ENCODE measurements at regions not wholly inside any gene's neighbourhood (a gene's known extent, or its start where the extent isn't known, plus 50 kb on each side); places are given as distances from the start of the nearest gene placed in this dataset.
A peak's percentile ranks its signal among the peaks of the same experiment; 100 is the strongest.

DNA sequence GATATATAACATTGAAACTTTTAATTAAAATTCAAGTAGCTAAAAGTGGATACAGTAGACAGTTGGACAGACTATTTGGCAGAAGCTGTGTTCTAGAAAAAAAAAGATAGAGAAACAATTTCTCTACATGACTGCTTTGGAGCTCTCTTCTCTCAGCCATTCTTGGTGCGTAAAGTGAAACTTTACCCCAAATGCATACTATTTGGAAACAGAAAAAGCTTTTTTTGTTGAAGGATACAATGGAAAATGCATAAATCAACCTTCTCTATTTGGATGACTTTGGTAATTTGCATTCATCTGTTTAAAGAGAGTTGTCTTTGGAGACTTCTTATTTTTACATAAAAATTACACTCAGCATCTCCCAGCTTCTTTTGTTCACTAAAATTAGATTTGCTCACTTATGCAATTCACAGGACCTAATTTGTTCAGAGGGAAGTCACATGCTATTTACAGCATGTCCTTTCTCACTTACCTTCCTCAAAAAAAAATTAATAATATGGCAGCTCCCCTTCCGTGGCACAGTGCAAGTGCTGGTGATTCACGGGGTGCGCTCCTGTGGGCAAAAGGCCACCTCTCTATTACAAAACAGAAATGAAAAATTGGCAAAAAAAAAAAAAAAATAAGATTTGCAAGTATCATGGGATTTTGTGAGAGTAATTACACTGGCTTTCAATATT lies 498.9 kb downstream of the RERGL start:
- no peak for DNase-seq (ENCODE audit: low spot score)
- H3K27ac Mint-ChIP-seq (ENCODE audit: unreplicated experiment), result no peak overlapping the region
- no peaks in the 10 kb centered on the region for H3K4me1 Mint-ChIP-seq (ENCODE audit: low read depth)
- no peak overlapping the region for H3K4me3 Mint-ChIP-seq (ENCODE audit: unreplicated experiment)
- H3K9me3 Mint-ChIP-seq (ENCODE audit: low read depth), result no peaks in the 10 kb centered on the region
- no peaks in the 10 kb centered on the region for H3K27me3 Mint-ChIP-seq (ENCODE audit: low read depth)
- TF ChIP-seq, protein P1, sequence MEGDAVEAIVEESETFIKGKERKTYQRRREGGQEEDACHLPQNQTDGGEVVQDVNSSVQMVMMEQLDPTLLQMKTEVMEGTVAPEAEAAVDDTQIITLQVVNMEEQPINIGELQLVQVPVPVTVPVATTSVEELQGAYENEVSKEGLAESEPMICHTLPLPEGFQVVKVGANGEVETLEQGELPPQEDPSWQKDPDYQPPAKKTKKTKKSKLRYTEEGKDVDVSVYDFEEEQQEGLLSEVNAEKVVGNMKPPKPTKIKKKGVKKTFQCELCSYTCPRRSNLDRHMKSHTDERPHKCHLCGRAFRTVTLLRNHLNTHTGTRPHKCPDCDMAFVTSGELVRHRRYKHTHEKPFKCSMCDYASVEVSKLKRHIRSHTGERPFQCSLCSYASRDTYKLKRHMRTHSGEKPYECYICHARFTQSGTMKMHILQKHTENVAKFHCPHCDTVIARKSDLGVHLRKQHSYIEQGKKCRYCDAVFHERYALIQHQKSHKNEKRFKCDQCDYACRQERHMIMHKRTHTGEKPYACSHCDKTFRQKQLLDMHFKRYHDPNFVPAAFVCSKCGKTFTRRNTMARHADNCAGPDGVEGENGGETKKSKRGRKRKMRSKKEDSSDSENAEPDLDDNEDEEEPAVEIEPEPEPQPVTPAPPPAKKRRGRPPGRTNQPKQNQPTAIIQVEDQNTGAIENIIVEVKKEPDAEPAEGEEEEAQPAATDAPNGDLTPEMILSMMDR (IDR thresholded peaks at IDR 0.05), result no peak
- H3K36me3 Mint-ChIP-seq (ENCODE audit: low read depth), result no peaks in the 10 kb centered on the region

DNA sequence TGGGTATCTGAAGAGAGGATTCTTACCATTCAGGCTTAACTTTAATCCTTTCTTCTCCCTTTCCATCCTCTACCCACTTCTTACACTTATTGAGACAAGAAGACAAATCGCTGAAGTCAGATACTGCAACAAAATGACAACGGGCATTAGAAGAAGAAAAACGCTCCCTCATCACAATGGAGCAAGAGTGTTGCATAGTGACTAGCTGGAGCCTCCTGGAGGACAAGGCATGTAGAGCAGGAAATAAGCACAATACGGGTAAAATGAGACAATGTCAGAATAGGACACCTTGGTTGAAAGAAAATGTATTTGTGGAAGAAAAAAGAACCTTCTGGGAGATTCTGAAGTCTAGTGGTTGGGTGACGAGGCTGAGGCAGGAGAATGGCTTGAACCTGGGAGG lies 501.0 kb downstream of the RERGL start:
- no peak overlapping the region for H3K27ac Mint-ChIP-seq (ENCODE audit: unreplicated experiment)
- H3K4me3 Mint-ChIP-seq (ENCODE audit: unreplicated experiment), result no peak overlapping the region
- DNase-seq (ENCODE audit: low spot score), result no peak
- H3K4me1 Mint-ChIP-seq (ENCODE audit: low read depth), result no peaks in the 10 kb centered on the region
- H3K27me3 Mint-ChIP-seq (ENCODE audit: low read depth), result no peaks in the 10 kb centered on the region
- TF ChIP-seq, protein P1 (IDR thresholded peaks at IDR 0.05), result peak; percentile 62
- no peaks in the 10 kb centered on the region for H3K9me3 Mint-ChIP-seq (ENCODE audit: low read depth)
- no peaks in the 10 kb centered on the region for H3K36me3 Mint-ChIP-seq (ENCODE audit: low read depth)

DNA sequence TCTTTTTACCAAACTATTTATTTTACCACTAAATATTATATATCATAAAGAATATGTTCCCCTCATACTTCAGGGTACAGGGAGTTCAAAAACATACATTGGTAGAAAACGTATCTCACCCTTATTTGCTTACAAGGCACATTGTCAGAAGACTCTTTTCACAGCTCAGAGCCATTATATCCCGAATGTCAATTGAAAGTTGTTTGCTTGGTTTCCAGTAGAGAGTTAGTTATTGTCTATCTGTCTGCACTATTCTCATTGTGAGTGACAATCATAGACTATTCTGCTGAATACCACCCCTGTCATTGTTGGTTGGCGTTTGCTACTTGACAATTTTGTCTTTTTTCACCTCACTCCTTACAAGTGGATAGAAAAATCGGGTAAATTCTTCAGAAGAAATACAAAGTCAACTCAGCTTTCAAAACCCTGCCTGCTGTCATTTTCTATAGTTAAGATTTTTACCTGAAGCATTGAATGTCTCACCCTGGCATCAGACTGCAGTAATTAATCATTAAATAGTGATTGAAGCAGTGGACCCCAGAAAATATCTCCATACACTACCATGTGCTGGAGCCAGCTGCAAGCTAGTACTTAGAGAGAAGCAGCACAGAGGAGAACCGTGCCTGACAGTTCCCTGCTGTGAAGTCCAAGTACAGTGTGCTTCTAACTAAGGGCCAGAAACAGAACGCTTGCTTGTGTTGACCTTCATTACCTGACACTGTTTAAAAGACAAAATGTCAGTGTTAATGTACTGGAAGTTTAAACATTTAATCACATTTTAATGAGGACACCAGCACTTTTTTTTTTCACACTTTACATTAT lies 510.6 kb downstream of the RERGL start:
- Mint-ChIP-seq H3K36me3 (ENCODE audit: low read depth) (no peaks in the 10 kb centered on the region), H3K27me3 (ENCODE audit: low read depth) (peaks cover 4% of the 10 kb centered on the region), H3K4me1 (ENCODE audit: low read depth) (no peaks in the 10 kb centered on the region), H3K4me3 (ENCODE audit: unreplicated experiment) (no peak overlapping the region), H3K27ac (ENCODE audit: unreplicated experiment) (no peak overlapping the region), H3K9me3 (ENCODE audit: low read depth) (no peaks in the 10 kb centered on the region)
- TF ChIP-seq, protein P1 (IDR thresholded peaks at IDR 0.05), result no peak
- DNase-seq (ENCODE audit: low spot score), result no peak

DNA sequence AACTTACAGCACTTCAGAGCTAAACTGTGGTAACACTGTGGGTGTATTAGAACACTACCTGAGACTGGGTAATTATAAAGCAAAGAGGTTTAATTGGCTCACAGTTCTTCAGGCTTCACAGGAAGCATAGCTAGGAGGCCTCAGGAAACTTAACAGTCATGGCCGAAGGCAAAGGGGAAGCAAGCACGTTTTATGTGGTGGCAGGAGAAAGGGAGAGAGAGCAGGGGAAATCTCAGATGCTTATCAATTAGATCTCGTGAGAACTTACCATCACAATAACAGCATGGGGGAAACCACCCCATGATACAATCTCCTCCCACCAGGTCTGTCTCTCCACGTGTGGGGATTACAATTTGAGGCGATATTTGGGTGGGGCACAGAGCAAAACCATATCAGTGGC lies 512.6 kb downstream of the RERGL start:
- no peaks in the 10 kb centered on the region for H3K4me1 Mint-ChIP-seq (ENCODE audit: low read depth)
- no peak overlapping the region for H3K4me3 Mint-ChIP-seq (ENCODE audit: unreplicated experiment)
- H3K27me3 Mint-ChIP-seq (ENCODE audit: low read depth), result peaks cover 4% of the 10 kb centered on the region
- H3K27ac Mint-ChIP-seq (ENCODE audit: unreplicated experiment), result no peak overlapping the region
- TF ChIP-seq, protein P1 (IDR thresholded peaks at IDR 0.05), result no peak
- H3K36me3 Mint-ChIP-seq (ENCODE audit: low read depth), result no peaks in the 10 kb centered on the region
- DNase-seq (ENCODE audit: low spot score), result no peak
- no peaks in the 10 kb centered on the region for H3K9me3 Mint-ChIP-seq (ENCODE audit: low read depth)

DNA sequence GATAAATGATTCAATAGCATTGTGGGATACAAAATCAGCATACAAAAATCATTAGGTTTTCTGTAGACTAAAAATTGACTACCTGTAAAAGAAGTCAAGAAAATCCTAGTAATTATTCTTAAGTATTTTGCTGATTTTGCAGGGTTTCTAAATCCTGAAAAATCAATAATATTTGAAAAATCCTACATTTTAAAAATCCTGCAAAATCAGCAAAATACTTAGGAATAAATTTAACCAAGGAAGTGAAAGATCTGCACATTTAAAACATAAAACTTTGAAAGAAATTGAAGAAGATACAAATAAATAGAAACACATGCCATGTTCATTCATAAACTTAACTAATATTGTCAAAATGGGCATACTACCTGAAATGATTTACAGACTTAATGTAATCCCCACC lies 517.7 kb downstream of the RERGL start:
- TF ChIP-seq, protein P1 (IDR thresholded peaks at IDR 0.05), result no peak
- H3K27me3 Mint-ChIP-seq (ENCODE audit: low read depth), result no peaks in the 10 kb centered on the region
- H3K36me3 Mint-ChIP-seq (ENCODE audit: low read depth), result no peaks in the 10 kb centered on the region

More for the DNA sequence above, 517.7 kb downstream of the RERGL start:
- Mint-ChIP-seq H3K9me3 (ENCODE audit: low read depth) (no peaks in the 10 kb centered on the region), H3K4me3 (ENCODE audit: unreplicated experiment) (no peak overlapping the region), H3K27ac (ENCODE audit: unreplicated experiment) (no peak overlapping the region), H3K4me1 (ENCODE audit: low read depth) (no peaks in the 10 kb centered on the region)
- no peak for DNase-seq (ENCODE audit: low spot score)
